Motor neuron (in vitro differentiated cells): ENCODE measurements at regions not wholly inside any gene's neighbourhood (a gene's known extent, or its start where the extent isn't known, plus 50 kb on each side); places are given as distances from the start of the nearest gene placed in this dataset.
"Not testable (repeated sequence)": the region's sequence is repeated elsewhere in the genome, so short reads cannot be mapped to it uniquely, and the experiment has no call there.

Experiments used
- ATAC-seq, 8 experiments: fragments of 200-7000 bp; cut with Tn5 transposase; replicated peaks in 6 of 8; 2 replicates each; pipeline ENCODE4 v1.8.0; 2021; ENCODE audit warnings: mild to moderate bottlenecking in 8 of 8, moderate library complexity in 8 of 8
- H3K27ac ChIP-seq, 2 donors: fragments of 250-450 bp; sonication (Bioruptor Pico); 2 replicates each; pipeline ENCODE4 v1.9.0; 2021; ENCODE audit warnings: antibody characterized with exemption in 2 of 2, mild to moderate bottlenecking in 2 of 2, moderate library complexity in 1 of 2
- H3K4me1 ChIP-seq, 2 donors: fragments of 250-450 bp; sonication (Bioruptor Pico); replicated peaks in 1 of 2; 2 replicates each; pipeline ENCODE4 v1.6.1; 2021; ENCODE audit warnings: antibody characterized with exemption in 2 of 2, mild to moderate bottlenecking in 2 of 2, moderate library complexity in 1 of 2
- H3K4me3 ChIP-seq, 5 donors: fragments of 250-450 bp; sonication (Bioruptor Pico); 2 replicates each; pipeline ENCODE4 v1.9.0; 2021; ENCODE audit warnings: antibody characterized with exemption in 5 of 5, mild to moderate bottlenecking in 5 of 5, moderate library complexity in 4 of 5
- WGBS, 10 experiments: fragments of 450-650 bp; shearing (Covaris generic); methylation state at CpG; one replicate each; pipeline ENCODE4 v1.0.0; 2022; 5-methylcytosine and 5-hydroxymethylcytosine counted together
- in situ Hi-C, 9 experiments: fragments of 400-800 bp; cut with MboI; loops; one replicate each; pipeline ENCODE4 v1.15.0; 2021; ENCODE audit warnings: low sequenced_read_pairs in 9 of 9, low pct_unique_long_range_greater_than_20kb in 2 of 9; ENCODE audit not compliant: unreplicated experiment in 9 of 9

DNA sequence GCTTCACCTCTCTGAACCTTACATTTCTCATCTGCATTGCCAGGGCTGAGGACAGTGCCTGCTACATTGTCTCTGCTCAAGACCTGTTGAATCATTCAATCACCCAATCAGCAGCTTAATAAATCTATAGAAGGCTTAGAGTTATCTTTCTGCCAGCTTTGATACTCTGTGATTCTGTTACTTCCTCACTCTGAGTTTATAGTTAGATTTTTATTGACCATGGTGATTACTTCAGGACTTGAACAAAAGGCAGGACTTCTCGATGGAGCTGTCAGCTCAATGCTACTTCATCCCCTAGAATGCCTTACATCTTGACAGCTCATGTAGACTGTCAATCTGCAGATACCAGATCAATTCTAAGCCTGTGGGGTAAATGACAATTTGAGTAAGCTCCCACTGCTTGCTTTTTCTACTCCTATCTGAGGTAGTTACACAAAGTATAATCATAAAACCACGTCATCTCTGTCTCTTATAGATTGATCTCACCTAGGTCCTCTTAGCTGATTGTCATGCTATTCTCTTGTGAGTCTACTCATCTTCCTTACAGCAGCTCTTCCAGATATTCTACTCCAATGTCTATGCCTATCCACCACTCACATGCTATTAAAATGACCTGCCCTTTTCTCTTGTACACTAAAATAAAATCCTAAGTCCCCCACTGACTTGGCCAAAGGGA, 318.3 kb upstream of the CA10 start:
- no peak for ATAC-seq
- Histone ChIP-seq H3K4me3 (no peak overlapping the region), H3K27ac (no peak overlapping the region), H3K4me1 (no peaks in the 10 kb centered on the region)
- in situ Hi-C loops, result no loop called here
- 0 to 85% (median 73%) methylated on average over 1 to 2 of the region's 2 CpGs; no CpG with 5 or more reads in 6 of the 10 experiments for WGBS, 10 experiments

GRCh38 chr17:52470553-52470952, 312.0 kb upstream of the CA10 start:
- WGBS, 10 experiments, result 25 to 100% (median 86%) methylated on average over 1 to 2 of the region's 2 CpGs; no CpG with 5 or more reads in 2 of the 10 experiments
- no peak for ATAC-seq
- H3K27ac ChIP-seq, result no peak overlapping the region
- peaks cover 0 to 4% of the 10 kb centered on the region in 2 donors for H3K4me1 ChIP-seq
- H3K4me3 ChIP-seq, result no peak overlapping the region
- in situ Hi-C loops, result no loop called here

DNA sequence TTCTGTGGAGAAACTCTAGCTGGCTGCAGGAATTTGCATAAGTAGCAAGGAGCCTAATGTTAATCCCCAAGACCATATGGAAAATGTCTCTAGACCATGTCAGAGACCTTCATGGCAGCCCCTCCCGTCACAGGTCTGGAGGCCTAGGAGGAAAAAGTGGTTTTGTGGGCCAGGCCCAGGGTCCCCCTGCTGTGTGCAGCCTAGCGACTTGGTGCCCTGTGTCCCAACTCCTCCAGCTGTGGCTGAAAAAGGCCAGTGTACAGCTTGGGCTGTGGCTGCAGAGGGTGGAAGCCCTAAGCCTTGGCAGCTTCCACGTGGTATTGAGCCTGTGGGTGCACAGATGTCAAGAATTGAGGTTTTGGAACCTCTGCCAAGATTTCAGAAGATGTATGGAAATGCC, 306.9 kb upstream of the CA10 start:
- no peak overlapping the region for H3K4me3 ChIP-seq
- in situ Hi-C loops, result no loop called here
- WGBS, 10 experiments, result 0 to 100% (median 17%) methylated on average over 1 to 2 of the region's 3 CpGs; no CpG with 5 or more reads in 4 of the 10 experiments
- H3K27ac ChIP-seq, result no peak overlapping the region
- peaks cover 0 to 4% of the 10 kb centered on the region in 2 donors for H3K4me1 ChIP-seq
- peak in 1 of 8 experiments; percentile 49 for ATAC-seq

- in situ Hi-C loops, result no loop called here
- Histone ChIP-seq H3K27ac (no peak overlapping the region), H3K4me1 (peaks cover 0 to 15% of the 10 kb centered on the region in 2 donors), H3K4me3 (no peak overlapping the region)
- peak in 4 of 8 experiments; percentile 32 to 73 (median 58) for ATAC-seq
Observed at GRCh38 chr17:52451294-52451861, 292.9 kb upstream of the CA10 start.

DNA sequence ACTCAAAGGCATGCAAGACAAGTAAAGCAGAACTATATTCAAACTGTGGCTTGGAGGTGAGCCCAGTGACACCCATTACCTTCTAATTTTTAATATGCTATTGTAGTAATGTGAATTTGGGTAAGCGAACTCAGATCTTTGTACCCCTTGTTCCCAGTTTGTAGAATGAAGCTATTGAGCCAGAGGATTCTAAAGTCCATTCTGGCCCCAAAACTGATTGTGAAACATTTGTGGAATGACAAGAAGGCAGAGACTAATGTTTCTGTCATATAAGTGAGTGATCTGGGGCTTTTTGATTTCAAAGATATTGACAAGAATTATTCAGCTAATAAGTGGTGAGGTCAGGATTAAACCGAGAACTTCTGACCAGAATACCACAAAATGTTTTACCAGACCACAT, 283.8 kb upstream of the CA10 start:
- H3K27ac ChIP-seq, result no peak overlapping the region
- no peaks in the 10 kb centered on the region for H3K4me1 ChIP-seq
- 6 to 100% (median 25%) methylated on average over 1 to 2 of the region's 2 CpGs; no CpG with 5 or more reads in 4 of the 10 experiments for WGBS, 10 experiments
- H3K4me3 ChIP-seq, result no peak overlapping the region
- in situ Hi-C loops, result no loop called here
- ATAC-seq, result no peak

GRCh38 chr17:52420555-52421078, 262.1 kb upstream of the CA10 start:
- no peak for ATAC-seq
- H3K27ac ChIP-seq, result no peak overlapping the region
- H3K4me3 ChIP-seq, result no peak overlapping the region
- in situ Hi-C loops, result no loop called here
- WGBS, 10 experiments, result 7 to 89% (median 60%) methylated on average over 1 to 2 of the region's 2 CpGs; no CpG with 5 or more reads in 1 of the 10 experiments
- no peaks in the 10 kb centered on the region for H3K4me1 ChIP-seq

- H3K4me1 ChIP-seq, result no peaks in the 10 kb centered on the region
- H3K4me3 ChIP-seq, result no peak overlapping the region
- peak in 2 of 8 experiments; percentile 63 to 94 for ATAC-seq
- in situ Hi-C loops, result no loop called here
- WGBS, 10 experiments, result 5 to 90% (median 43%) methylated on average over 1 to 3 of the region's 3 CpGs; no CpG with 5 or more reads in 3 of the 10 experiments
- no peak overlapping the region for H3K27ac ChIP-seq
Observed at GRCh38 chr17:52419229-52419641, 260.7 kb upstream of the CA10 start.

- in situ Hi-C loops, result no loop called here
- no peak overlapping the region for H3K27ac ChIP-seq
- no peak overlapping the region for H3K4me3 ChIP-seq
- WGBS, 10 experiments, result 0 to 100% (median 60%) methylated on average over 1 of the region's 1 CpG; no CpG with 5 or more reads in 3 of the 10 experiments
- H3K4me1 ChIP-seq, result no peaks in the 10 kb centered on the region
- peak in 2 of 8 experiments; percentile 15 to 64 for ATAC-seq
Observed at GRCh38 chr17:52410781-52411180, 252.3 kb upstream of the CA10 start.

DNA sequence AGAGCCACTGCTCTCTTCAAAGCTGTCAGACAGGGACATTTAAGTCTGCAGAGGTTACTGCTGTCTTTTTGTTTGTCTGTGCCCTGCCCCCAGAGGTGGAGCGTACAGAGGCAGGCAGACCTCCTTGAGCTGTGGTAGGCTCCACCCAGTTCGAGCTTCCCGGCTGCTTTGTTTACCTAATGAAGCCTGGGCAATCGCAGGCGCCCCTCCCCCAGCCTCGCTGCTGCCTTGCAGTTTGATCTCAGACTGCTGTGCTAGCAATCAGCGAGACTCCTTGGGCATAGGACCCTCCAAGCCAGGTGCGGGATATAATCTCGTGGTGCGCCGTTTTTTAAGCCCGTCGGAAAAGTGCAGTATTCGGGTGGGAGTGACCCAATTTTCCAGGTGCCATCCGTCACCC, 250.7 kb upstream of the CA10 start:
- in situ Hi-C loops, H3K27ac ChIP-seq, H3K4me3 ChIP-seq, H3K4me1 ChIP-seq, ATAC-seq: not testable (repeated sequence)
- WGBS, 10 experiments, result no CpG with 5 or more reads among the region's 15 CpGs

DNA sequence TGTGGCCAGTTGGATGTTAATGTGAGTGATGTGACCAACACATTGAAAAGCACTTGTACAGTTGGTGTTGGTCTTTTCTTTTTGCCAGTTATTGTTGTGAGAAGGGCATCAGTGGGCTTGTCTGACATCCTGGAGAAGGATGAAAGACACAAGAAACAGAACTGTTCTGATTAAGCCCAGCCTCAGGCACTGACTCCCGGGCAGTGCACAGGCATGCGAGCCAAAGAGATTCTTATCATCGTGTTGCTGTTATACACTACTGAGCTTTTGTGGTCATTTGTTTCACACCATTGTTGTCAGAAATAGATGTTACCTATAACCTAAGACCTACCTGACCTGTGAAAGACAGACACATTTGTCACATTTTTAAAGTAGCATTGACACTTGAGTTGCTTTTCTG, 236.8 kb upstream of the CA10 start:
- in situ Hi-C loops, result no loop called here

DNA sequence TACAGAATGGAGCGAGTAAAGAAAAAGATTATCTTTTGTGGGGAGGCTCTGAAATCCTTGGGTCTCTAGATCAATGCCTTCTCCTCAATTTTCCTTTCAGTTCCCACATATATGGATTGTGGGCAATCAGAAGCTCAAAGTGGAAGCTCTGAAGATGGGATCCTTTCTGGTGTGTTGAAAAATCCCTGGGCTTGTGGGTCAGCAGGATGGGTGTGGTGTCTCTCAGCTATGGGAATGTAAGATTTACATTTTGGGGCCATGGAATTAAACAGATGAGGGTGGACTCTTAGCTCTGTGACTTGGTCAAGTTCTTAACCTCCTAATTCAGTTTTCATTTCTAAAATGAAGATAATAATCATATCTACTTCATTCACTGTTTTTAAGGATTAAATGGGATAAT, 231.9 kb upstream of the CA10 start:
- in situ Hi-C loops, result no loop called here
- no peak overlapping the region for H3K27ac ChIP-seq
- WGBS, 10 experiments, result 17 to 100% (median 81%) methylated on average over 1 of the region's 1 CpG; no CpG with 5 or more reads in 4 of the 10 experiments
- no peaks in the 10 kb centered on the region for H3K4me1 ChIP-seq
- no peak for ATAC-seq
- no peak overlapping the region for H3K4me3 ChIP-seq

More for the DNA sequence above, 236.8 kb upstream of the CA10 start:
- Histone ChIP-seq H3K4me3 (no peak overlapping the region), H3K27ac (no peak overlapping the region), H3K4me1 (no peaks in the 10 kb centered on the region)
- WGBS, 10 experiments, result 0 to 92% (median 69%) methylated on average over 1 to 3 of the region's 3 CpGs; no CpG with 5 or more reads in 4 of the 10 experiments
- ATAC-seq, result no peak

- in situ Hi-C loops, result no loop called here
- ATAC-seq, result no peak
- no peaks in the 10 kb centered on the region for H3K4me1 ChIP-seq
- WGBS, 10 experiments, result 20 to 100% (median 42%) methylated on average over 1 to 4 of the region's 4 CpGs
- H3K27ac ChIP-seq, result no peak overlapping the region
- no peak overlapping the region for H3K4me3 ChIP-seq
Observed at GRCh38 chr17:52389632-52390031, 231.1 kb upstream of the CA10 start.

DNA sequence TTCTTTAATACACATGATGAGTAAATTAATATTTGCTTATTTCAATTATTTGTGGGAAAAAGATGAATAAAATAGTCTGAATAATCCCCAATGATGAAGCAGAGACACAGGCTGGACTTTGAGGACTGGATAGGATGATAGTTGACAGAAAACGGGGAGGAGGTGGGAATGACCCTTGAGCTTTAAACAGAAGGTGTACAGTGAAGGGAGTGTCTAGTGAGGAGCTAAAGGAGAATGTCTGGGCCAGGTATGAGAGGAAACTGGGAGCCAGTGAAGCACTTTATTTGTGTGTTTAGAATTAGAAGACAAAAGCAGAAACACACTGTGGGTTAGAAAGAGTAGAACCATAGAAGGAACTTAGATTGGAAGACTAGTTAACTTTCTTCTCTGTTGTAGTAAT, 230.4 kb upstream of the CA10 start:
- H3K27ac ChIP-seq, result no peak overlapping the region
- in situ Hi-C loops, result no loop called here
- H3K4me3 ChIP-seq, result no peak overlapping the region
- H3K4me1 ChIP-seq, result no peaks in the 10 kb centered on the region
- 0 to 100% (median 9%) methylated on average over 1 of the region's 1 CpG; no CpG with 5 or more reads in 5 of the 10 experiments for WGBS, 10 experiments
- ATAC-seq, result no peak
